ENCODE measurements at regions not wholly inside any gene's neighbourhood (a gene's known extent, or its start where the extent isn't known, plus 50 kb on each side); places are given as distances from the start of the nearest gene placed in this dataset.
"Not testable (repeated sequence)": the region's sequence is repeated elsewhere in the genome, so short reads cannot be mapped to it uniquely, and the experiment has no call there.

DNA sequence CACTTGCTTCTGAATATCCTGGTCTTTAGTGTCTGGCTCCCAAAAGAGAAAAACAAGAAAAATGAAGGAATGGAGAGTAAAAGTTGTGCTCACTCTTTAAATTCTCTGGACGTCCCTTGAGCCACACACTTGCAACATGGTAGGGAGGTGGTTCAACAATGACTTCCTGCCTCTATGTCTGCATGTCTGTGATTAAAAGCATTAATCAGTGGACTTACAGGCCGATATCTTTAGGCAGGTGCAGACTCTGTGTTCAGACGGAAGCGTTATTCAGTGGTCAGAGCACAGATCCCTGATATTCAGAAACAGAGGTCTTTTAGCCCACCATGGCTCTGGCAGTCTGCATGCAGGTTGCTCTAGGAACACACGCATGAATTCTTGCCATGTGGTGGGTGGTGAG lies 1920.0 kb upstream of the RAG2 start:
- H3K9me2 ChIP-seq (replicated peaks; ENCODE audit: insufficient read depth, low read length), result no peaks in the 10 kb centered on the region
- DNase-seq, result no peak
- H3K79me2 ChIP-seq (ENCODE audit: low read length), result no peaks in the 10 kb centered on the region
- H3K4me3 ChIP-seq (ENCODE audit: low read length), result no peak overlapping the region; the same call in 1 of the 2 replicates
- no peak overlapping the region for H2AFZ ChIP-seq (ENCODE audit: low read length)
- peaks cover 26% of the 10 kb centered on the region for H3K9me3 ChIP-seq (ENCODE audit: low read length)
- no peaks in the 10 kb centered on the region for H3K27me3 ChIP-seq (ENCODE audit: low read length)
- no peak overlapping the region for H3K4me2 ChIP-seq (ENCODE audit: low read depth, low read length, poor library complexity, severe bottlenecking)
- H3K4me1 ChIP-seq (ENCODE audit: low read length), result no peaks in the 10 kb centered on the region
- H3K27ac ChIP-seq (ENCODE audit: low read length), result no peak overlapping the region
- no peaks in the 10 kb centered on the region for H3K36me3 ChIP-seq (ENCODE audit: insufficient read depth, low read length)
- no peak overlapping the region for H3K9ac ChIP-seq (ENCODE audit: low read length)
- H4K20me1 ChIP-seq (ENCODE audit: insufficient read depth, low read depth, low read length), result no peaks in the 10 kb centered on the region

DNA sequence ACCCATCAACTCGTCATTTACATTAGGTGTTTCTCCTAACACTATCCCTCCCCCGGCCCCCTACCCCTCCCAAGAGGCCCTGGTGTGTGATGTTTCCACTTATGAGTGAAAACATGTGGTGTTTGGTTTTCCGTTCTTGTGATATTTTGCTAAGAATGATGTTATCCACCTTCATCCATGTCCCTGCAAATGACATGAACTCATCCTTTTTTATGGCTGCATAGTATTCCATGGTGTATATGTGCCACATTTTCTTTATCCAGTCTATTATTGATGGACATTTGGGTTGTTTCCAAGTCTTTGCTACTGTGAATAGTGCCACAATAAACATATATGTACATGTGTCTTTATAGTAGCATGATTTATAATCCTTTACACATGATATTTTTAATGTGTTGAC lies 1914.8 kb upstream of the RAG2 start:
- not testable (repeated sequence) for DNase-seq; H3K9me2 ChIP-seq (replicated peaks; ENCODE audit: insufficient read depth, low read length); H3K4me1 ChIP-seq (ENCODE audit: low read length); H3K27me3 ChIP-seq (ENCODE audit: low read length); H3K27ac ChIP-seq (ENCODE audit: low read length); H3K36me3 ChIP-seq (ENCODE audit: insufficient read depth, low read length); H3K4me2 ChIP-seq (ENCODE audit: low read depth, low read length, poor library complexity, severe bottlenecking); H2AFZ ChIP-seq (ENCODE audit: low read length); H3K4me3 ChIP-seq (ENCODE audit: low read length); H3K9ac ChIP-seq (ENCODE audit: low read length); H4K20me1 ChIP-seq (ENCODE audit: insufficient read depth, low read depth, low read length); H3K79me2 ChIP-seq (ENCODE audit: low read length)
- H3K9me3 ChIP-seq (ENCODE audit: low read length), result peaks cover 28% of the 10 kb centered on the region

DNA sequence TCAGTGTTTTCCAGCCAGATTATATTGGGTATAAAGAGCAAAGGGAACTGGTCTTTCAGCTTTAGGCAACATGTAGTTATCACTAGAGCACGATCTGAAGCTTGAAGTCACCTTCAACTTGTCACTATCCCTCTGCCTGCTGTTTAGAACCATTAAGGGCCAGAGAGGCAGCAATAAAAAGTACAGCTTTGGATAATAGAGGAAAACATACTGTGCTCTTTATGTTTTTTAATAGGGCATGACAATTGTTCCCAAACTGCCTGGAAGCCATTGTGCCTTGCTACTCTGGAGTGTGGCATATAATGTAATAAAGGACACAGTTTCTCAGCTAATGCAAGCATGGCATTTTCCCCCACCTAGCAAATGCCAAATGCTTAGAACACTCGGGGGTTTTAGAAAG lies 1912.0 kb upstream of the RAG2 start:
- Histone ChIP-seq H3K4me1 (ENCODE audit: low read length) (no peaks in the 10 kb centered on the region), H3K79me2 (ENCODE audit: low read length) (no peaks in the 10 kb centered on the region), H3K36me3 (ENCODE audit: insufficient read depth, low read length) (no peaks in the 10 kb centered on the region), H3K27ac (ENCODE audit: low read length) (no peak overlapping the region), H3K9ac (ENCODE audit: low read length) (no peak overlapping the region), H4K20me1 (ENCODE audit: insufficient read depth, low read depth, low read length) (no peaks in the 10 kb centered on the region), H3K27me3 (ENCODE audit: low read length) (no peaks in the 10 kb centered on the region), H3K4me2 (ENCODE audit: low read depth, low read length, poor library complexity, severe bottlenecking) (no peak overlapping the region), H3K9me3 (ENCODE audit: low read length) (peaks cover 20% of the 10 kb centered on the region; the same call in 1 of the 2 replicates), H2AFZ (ENCODE audit: low read length) (no peak overlapping the region), H3K9me2 (replicated peaks; ENCODE audit: insufficient read depth, low read length) (0 out of 2 replicates have a peak, but pooled peaks cover 2% of the 10 kb centered on the region), H3K4me3 (ENCODE audit: low read length) (no peak overlapping the region)
- DNase-seq, result no peak

DNA sequence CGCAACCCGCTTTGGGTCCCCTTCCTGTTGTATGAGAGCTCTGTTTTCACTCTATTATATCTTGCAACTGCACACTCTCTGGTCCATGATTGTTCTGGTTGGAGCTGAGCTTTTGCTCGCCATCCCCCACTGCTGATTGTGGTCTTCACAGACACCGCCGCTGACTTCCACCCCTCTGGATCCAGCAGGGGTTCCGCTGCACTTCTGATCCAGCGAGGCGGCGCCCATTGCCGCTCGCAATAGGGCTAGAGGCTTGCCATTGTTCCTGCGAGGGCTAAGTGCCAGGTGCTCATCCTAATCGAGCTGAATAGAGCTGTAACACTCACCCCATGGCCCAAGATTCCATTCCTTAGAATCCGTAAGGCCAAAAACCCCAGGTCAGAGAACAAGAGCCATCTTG lies 1905.8 kb upstream of the RAG2 start:
- H4K20me1 ChIP-seq (ENCODE audit: insufficient read depth, low read depth, low read length), result no peaks in the 10 kb centered on the region
- H3K79me2 ChIP-seq (ENCODE audit: low read length), result no peaks in the 10 kb centered on the region
- no peak overlapping the region for H3K9ac ChIP-seq (ENCODE audit: low read length)
- no peaks in the 10 kb centered on the region for H3K36me3 ChIP-seq (ENCODE audit: insufficient read depth, low read length)
- H3K4me3 ChIP-seq (ENCODE audit: low read length), result no peak overlapping the region
- no peaks in the 10 kb centered on the region for H3K27me3 ChIP-seq (ENCODE audit: low read length)
- H3K9me3 ChIP-seq (ENCODE audit: low read length), result peaks cover 28% of the 10 kb centered on the region; the same call in 1 of the 2 replicates
- no peaks in the 10 kb centered on the region for H3K4me1 ChIP-seq (ENCODE audit: low read length)
- no peaks in the 10 kb centered on the region for H3K9me2 ChIP-seq (replicated peaks; ENCODE audit: insufficient read depth, low read length)
- no peak overlapping the region for H2AFZ ChIP-seq (ENCODE audit: low read length)
- DNase-seq, result no peak
- no peak overlapping the region for H3K27ac ChIP-seq (ENCODE audit: low read length)
- no peak overlapping the region for H3K4me2 ChIP-seq (ENCODE audit: low read depth, low read length, poor library complexity, severe bottlenecking)

DNA sequence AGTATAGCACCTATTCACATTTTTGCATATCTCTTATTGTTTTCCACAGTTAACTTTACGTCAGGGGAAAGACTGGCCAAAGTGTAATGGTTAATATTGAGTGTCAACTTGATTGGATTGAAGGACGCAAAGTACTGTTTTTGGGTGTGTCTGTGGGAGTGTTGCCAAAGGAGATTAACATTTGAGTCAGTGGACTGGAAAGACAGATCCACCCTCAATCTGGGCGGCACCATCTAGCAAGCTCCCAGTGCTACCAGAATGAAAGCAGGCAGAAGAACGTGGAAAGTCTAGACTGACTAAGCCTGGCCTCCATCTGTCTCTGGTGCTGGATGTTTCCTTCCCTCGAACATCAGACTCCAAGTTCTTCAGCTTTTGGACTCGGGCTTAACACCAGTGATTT lies 1900.7 kb upstream of the RAG2 start:
- no peak overlapping the region for H2AFZ ChIP-seq (ENCODE audit: low read length)

DNA sequence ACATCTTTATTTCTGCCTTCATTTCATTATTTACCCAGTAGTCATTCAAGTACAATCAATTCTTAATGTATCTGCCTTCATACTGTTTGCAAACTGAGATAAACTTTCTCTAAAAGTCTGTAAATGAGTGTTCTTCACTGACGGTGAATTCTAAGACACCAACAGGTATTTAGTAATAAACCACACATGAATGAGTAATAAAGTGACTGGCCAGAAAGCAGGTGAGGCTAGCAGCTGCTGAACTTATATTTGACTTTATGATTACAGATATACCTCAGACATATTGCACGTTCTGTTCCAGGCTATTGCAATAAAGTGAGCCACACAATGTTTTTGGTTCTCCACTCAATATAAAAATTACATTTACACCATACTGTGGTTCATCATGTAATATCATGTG lies 1894.0 kb upstream of the RAG2 start:
- no peak overlapping the region for H3K27ac ChIP-seq (ENCODE audit: low read length)

More for the DNA sequence above, 1900.7 kb upstream of the RAG2 start:
- H4K20me1 ChIP-seq (ENCODE audit: insufficient read depth, low read depth, low read length), result no peaks in the 10 kb centered on the region
- H3K27me3 ChIP-seq (ENCODE audit: low read length), result no peaks in the 10 kb centered on the region
- H3K4me3 ChIP-seq (ENCODE audit: low read length), result no peak overlapping the region
- DNase-seq, result no peak
- peaks cover 34% of the 10 kb centered on the region for H3K9me3 ChIP-seq (ENCODE audit: low read length)
- H3K9ac ChIP-seq (ENCODE audit: low read length), result no peak overlapping the region
- no peaks in the 10 kb centered on the region for H3K9me2 ChIP-seq (replicated peaks; ENCODE audit: insufficient read depth, low read length)
- no peaks in the 10 kb centered on the region for H3K79me2 ChIP-seq (ENCODE audit: low read length)
- H3K27ac ChIP-seq (ENCODE audit: low read length), result no peak overlapping the region
- no peak overlapping the region for H3K4me2 ChIP-seq (ENCODE audit: low read depth, low read length, poor library complexity, severe bottlenecking)
- H3K4me1 ChIP-seq (ENCODE audit: low read length), result no peaks in the 10 kb centered on the region
- no peaks in the 10 kb centered on the region for H3K36me3 ChIP-seq (ENCODE audit: insufficient read depth, low read length)

DNA sequence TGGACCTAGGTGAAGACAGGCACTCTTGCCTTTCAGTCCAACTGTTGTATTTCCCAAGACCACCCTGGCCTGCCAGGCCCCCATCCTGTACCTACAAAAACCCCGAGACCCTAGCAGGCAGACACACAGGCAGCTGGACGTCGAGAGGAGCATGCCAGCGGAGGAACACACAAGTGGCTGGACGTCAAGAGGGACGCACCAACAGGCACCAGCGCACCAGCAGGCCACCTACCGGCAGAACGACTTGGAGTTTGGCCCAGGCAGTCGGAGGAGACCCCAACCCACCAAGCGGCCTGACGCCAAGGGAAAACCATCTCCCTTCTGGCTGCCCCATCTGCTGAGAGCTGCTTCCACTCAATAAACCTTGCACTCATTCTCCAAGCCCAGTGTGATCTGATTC lies 1883.4 kb upstream of the RAG2 start:
- Histone ChIP-seq H3K27ac (ENCODE audit: low read length) (no peak overlapping the region), H3K4me3 (ENCODE audit: low read length) (no peak overlapping the region), H4K20me1 (ENCODE audit: insufficient read depth, low read depth, low read length) (no peaks in the 10 kb centered on the region), H3K4me2 (ENCODE audit: low read depth, low read length, poor library complexity, severe bottlenecking) (no peak overlapping the region), H2AFZ (ENCODE audit: low read length) (no peak overlapping the region), H3K36me3 (ENCODE audit: insufficient read depth, low read length) (no peaks in the 10 kb centered on the region), H3K27me3 (ENCODE audit: low read length) (no peaks in the 10 kb centered on the region), H3K4me1 (ENCODE audit: low read length) (no peaks in the 10 kb centered on the region), H3K79me2 (ENCODE audit: low read length) (no peaks in the 10 kb centered on the region), H3K9me2 (replicated peaks; ENCODE audit: insufficient read depth, low read length) (no peaks in the 10 kb centered on the region), H3K9me3 (ENCODE audit: low read length) (peaks cover 16% of the 10 kb centered on the region), H3K9ac (ENCODE audit: low read length) (no peak overlapping the region)
- no peak for DNase-seq

More for the DNA sequence above, 1894.0 kb upstream of the RAG2 start:
- DNase-seq, result no peak
- no peaks in the 10 kb centered on the region for H3K9me2 ChIP-seq (replicated peaks; ENCODE audit: insufficient read depth, low read length)
- H3K4me3 ChIP-seq (ENCODE audit: low read length), result no peak overlapping the region
- no peaks in the 10 kb centered on the region for H3K4me1 ChIP-seq (ENCODE audit: low read length)
- no peaks in the 10 kb centered on the region for H3K36me3 ChIP-seq (ENCODE audit: insufficient read depth, low read length)
- H3K9me3 ChIP-seq (ENCODE audit: low read length), result peaks cover 29% of the 10 kb centered on the region
- H3K4me2 ChIP-seq (ENCODE audit: low read depth, low read length, poor library complexity, severe bottlenecking), result no peak overlapping the region
- H3K9ac ChIP-seq (ENCODE audit: low read length), result no peak overlapping the region
- H3K79me2 ChIP-seq (ENCODE audit: low read length), result no peaks in the 10 kb centered on the region
- H2AFZ ChIP-seq (ENCODE audit: low read length), result no peak overlapping the region
- H3K27me3 ChIP-seq (ENCODE audit: low read length), result no peaks in the 10 kb centered on the region
- H4K20me1 ChIP-seq (ENCODE audit: insufficient read depth, low read depth, low read length), result no peaks in the 10 kb centered on the region

DNA sequence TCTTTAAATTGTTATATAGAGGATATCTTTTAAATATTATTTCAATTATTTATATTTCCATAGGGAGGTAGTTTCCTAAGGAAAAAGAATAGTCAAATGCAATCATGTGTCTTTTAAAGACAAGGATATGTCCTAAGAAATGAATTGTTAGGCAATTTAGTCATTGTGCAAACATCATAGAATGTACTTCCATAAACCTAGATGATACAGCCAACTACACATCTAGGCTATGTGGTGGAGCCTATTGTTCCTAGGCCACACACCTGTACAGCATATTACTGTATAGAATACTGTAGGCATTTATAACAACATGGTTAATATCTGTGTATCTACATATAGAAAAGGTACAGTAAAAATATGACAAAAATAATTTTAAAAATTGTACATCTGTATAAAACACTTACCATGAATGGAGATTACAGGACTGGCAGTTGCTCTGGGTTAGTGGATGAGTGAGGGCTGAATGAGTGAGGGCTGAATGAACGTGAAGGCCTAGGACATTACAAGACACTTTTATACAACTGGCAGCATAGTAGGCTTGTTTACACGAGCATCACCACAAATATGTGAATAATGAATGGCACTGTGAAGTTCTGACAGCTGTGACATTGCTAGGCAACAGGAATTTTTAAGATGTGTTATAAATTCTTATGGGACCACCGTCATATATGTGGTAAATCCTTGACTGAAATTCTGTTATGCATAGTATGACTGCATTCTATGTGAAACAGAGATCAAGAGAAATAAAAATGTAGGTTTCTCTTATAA lies 1879.0 kb upstream of the RAG2 start:
- Histone ChIP-seq H4K20me1 (ENCODE audit: insufficient read depth, low read depth, low read length) (no peaks in the 10 kb centered on the region), H3K4me1 (ENCODE audit: low read length) (no peaks in the 10 kb centered on the region), H3K79me2 (ENCODE audit: low read length) (no peaks in the 10 kb centered on the region), H3K9me3 (ENCODE audit: low read length) (peaks cover 11% of the 10 kb centered on the region), H3K9ac (ENCODE audit: low read length) (no peak overlapping the region), H3K27ac (ENCODE audit: low read length) (no peak overlapping the region), H3K27me3 (ENCODE audit: low read length) (no peaks in the 10 kb centered on the region), H2AFZ (ENCODE audit: low read length) (no peak overlapping the region), H3K36me3 (ENCODE audit: insufficient read depth, low read length) (no peaks in the 10 kb centered on the region), H3K4me2 (ENCODE audit: low read depth, low read length, poor library complexity, severe bottlenecking) (no peak overlapping the region), H3K9me2 (replicated peaks; ENCODE audit: insufficient read depth, low read length) (no peaks in the 10 kb centered on the region), H3K4me3 (ENCODE audit: low read length) (no peak overlapping the region)
- no peak for DNase-seq
